Ammon's horn (tissue), 1 donor: ENCODE measurements at regions not wholly inside any gene's neighbourhood (a gene's known extent, or its start where the extent isn't known, plus 50 kb on each side); places are given as distances from the start of the nearest gene placed in this dataset.

Source experiments
- DNase-seq: peaks from one replicate; pipeline ENCODE4 v3.0.0-alpha.2; 2016; ENCODE audit warnings: low spot score

DNA sequence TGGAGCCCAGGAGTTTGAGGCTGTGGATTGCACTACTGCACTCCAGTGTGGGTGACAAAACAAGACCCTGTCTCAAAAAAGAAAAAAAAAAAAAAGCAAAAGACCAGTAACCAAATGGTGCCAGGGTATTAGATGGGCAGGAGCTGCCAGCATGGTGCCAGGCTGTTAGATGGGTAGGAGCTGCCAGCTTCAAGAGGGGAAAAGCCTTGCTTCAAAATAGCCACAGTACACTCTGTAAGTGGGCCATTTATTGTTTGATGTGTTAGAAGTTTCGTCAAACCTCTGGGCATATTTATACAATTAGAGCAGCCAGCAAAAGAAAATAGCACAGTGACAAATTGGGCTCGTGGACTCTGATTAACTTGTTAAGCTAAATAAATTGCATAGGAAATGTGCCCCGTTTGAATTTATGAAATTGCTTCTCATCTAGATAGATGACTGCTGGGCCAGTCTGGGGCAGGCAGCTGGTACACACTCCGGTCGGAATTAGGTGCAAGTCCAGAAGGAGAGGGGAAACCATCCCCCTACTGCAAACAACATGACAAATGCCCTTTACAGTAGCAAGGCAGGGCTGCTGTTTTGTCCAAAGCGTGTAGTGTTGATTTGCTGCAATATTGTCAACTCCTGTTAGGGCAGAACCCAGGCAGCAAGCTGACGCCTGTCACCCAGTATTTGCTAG lies 126.3 kb upstream of the IRX3 start:
- no peak for DNase-seq

DNA sequence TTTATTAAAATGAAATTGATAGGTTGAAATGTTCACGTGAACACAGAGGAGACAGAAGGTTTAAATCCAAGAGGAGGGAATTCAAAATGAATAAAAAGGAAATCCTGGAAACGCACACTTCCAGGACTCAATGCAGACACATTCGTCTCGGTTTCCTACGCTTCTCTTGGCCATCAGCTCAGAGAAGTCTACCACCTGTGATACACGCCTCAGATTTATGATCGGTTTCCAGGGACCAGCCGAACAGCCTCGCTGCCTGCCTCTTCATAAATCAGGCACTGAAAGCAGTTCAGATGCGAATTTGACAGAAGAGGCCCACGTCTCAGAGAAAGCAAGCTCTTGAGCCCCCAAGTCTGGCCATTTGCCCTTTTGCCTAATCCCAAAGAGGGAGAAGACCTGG lies 125.5 kb upstream of the IRX3 start:
- DNase-seq, result no peak

DNA sequence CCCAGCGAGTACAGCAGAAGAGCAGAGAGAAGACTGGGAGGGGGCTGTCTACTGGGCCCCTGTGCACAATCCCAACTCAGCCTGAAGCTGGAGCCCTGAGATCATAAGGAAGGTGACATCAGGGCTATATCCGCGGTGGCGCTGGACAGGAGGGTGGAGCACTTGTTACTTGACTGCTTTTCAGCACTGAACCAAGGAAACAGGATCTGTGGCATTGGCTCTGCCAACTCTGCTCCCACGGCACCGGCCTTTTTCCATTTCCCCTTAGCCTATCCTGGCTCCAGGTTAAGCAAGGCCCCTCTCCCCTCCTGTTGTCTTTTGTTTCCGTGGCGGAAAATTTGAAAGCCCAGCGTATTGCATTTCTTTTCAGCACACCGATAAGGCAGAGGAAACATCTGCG lies 125.0 kb upstream of the IRX3 start:
- no peak for DNase-seq

DNA sequence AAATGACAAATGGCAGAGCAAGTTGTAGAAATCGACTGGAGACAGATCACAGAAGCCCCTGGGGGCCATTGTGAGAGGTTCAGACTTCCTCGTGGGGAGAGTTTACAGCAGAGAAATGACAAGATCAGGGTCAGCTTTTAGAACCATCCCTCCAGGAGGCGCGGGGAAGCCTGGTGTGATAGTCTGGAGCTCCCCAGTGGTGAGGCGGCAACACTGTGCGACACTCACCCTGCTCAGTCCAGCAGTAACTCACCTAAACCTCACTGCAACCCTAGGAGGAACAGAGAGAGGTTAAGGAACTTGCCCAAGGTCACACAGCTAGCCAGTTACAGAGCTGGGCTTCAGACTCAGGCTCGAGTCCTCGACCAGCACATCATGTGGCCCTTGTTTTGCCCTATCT lies 123.4 kb upstream of the IRX3 start:
- DNase-seq, result no peak

DNA sequence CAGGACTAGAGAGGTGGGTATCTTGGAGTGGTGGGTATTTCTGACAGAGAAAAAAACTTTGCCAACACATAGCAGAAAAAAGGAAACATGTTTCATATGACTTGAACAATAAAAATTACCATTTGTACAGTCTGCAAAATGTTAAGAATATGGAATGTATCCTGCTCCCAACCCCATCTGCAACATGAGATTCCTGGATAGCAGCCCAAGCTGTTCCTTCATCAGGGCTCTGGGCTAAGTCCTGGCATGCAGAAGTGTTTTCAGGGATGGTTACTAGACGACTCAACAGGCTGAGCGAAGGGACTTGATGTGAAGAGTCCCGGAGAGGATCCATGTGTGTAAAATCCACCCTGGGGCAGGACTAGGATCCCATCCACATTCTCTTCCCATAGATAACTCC lies 121.0 kb upstream of the IRX3 start:
- no peak for DNase-seq

DNA sequence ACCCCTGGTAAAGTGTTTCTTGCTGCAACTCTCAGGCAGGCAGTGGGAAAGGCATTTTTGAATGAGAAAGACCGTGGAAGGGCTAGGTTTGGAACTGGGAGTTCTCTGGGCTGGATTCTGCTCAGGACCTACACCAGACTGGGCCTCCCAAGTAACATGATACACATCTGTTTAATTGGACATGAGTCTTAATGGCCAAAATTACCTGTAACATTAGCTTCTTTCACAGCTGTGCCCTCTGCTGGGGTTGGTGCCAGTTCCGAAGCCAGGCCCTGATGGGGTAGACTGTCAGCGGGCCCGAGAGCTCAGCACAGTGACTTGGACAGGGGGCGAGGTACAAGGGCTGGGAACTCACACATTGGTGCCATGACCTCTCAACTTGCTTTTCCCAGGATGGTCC lies 118.9 kb upstream of the IRX3 start:
- DNase-seq, result no peak

DNA sequence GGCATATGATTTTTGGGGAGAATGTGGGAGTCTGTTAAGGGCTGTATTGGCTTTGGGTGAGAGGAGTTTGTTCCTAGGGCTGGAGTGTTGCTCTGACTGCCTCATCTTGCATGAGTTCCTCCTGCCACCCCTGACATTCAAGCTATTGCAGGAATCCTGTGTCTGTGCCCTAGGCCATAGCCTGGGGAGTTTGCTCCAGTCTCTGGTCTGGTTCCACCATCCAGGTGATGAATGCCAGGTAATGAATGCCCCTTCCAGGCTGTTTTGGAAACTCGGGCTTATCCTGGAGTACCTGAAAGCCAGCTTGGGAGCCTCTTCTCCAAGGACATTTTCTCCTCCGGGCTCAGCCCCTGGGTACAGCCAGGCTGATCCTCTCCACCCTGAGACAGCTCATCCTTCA lies 117.0 kb upstream of the IRX3 start:
- DNase-seq, result no peak

DNA sequence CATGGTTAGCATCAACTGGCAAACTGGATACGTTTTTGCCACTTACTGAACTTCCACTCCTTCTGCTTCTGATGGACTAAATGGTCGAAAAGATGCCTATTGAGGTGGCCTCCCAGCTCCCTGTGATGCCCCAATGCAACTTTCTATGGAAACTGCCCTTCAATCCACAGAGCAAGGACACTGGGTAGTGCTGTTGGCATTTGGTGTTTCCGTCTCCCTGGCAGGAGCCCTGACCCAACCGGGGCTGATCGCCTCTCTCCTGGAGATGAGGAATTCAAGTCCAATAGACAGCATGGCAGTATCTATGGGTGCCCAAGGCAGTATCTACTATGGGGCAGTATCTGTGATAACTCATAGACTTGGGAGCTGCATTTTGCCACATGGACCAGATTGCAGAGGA lies 116.3 kb upstream of the IRX3 start:
- DNase-seq, result no peak

DNA sequence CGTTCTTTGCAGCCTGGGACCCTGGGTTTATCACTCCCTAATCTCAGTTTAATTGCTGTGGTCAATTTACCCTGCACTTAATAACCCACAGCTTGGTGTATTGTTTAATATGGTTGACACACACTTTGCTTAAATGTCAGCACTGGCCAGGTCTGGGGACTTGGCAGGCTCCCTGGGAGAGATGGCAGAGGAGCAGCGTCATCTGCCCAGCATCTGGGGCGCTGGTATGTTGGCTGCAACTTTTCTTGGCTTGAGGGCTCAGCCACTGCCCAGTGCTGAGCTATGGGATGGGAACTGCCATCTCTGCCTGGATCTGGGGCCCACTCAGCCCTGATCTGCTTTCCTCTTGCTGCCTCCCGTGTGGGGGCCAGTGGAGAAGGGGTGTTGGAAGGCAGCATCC lies 115.7 kb upstream of the IRX3 start:
- no peak for DNase-seq

DNA sequence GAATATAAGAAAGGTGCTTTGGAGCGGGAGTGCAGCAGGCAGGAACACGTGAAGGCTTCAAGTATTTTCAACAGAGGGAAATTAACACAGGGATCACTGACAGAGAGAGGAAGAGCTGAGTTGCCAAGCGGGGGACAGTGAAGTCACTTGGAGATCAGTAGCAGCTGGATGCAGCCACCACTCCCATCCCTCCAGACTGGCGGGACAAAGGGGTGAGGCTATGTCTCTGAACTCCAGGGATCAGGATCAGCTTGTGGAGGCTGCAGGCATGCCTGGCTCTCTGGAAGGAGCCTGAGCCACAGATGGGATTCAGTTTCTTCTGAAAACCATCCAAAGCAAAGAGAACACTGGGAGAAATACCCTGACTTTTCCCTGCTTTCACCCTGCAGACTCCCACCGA lies 113.7 kb upstream of the IRX3 start:
- no peak for DNase-seq

DNA sequence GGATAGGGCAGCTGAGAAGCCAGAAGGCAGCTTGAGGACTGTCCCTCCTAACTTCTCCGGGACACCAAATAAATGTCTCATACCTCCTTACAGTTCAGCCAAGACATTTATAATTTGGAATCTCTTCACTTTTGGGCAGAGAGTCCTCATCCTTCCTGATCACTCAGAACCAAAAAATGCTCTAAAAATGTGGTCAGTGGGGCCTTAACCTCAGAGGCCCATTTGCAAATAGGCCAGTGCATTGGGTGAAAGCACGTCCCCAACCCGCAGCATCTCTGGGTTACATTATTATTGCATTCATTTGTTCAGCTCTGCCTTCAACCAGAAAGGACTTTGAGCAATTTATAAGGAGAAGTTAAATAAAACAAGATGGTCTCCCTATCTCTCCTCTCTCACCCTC lies 112.4 kb upstream of the IRX3 start:
- DNase-seq, result no peak

DNA sequence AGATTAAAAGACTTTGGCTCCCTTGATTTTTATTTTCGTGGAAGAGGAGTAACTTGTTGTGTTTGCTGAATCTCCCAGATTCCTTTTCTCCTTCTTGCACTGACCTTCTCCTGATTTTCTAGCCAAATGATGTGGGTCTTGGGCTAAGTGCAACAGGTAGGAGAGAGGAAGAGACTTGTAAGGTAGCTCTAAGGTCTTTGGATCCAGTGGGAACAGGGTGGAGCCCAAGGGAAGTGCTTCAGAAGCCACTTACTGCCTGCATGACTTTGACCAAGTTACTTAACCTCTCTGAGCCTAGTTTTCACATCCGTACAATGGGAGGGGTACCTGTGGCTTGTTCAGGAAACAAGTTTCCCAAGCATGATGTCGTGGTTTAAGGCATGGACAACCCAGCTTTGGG lies 111.3 kb upstream of the IRX3 start:
- no peak for DNase-seq

DNA sequence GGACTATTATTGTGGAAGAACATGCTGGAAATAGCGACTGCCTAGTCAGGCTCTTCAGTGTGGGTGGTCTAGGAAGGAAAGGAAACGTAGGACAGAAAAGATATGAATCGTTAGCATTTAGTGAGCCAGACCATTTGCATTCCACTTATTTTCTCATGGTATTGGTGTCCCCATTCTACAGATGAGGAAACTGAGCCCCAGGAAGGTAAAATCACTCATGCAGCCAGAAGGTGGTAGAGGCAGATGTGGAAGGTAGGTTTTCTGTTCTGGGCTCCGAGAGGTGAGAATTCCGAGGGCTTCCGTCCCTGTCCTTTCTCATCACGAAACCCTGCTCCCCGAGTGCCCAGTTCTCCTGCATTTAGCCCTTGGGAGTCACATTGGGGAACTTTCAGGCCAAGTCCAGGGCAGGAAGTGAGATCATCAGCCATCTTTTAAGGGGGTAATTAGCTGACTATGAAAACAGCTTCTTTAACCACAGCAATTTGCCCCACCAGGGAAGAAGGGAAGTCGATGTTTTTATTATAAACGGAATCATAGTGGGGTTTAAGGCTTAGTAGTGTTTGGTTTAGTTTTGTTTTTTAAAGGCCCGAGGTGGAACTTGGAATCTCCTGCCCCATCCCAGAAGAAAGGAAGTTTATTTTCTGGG lies 110.7 kb upstream of the IRX3 start:
- DNase-seq, result no peak

DNA sequence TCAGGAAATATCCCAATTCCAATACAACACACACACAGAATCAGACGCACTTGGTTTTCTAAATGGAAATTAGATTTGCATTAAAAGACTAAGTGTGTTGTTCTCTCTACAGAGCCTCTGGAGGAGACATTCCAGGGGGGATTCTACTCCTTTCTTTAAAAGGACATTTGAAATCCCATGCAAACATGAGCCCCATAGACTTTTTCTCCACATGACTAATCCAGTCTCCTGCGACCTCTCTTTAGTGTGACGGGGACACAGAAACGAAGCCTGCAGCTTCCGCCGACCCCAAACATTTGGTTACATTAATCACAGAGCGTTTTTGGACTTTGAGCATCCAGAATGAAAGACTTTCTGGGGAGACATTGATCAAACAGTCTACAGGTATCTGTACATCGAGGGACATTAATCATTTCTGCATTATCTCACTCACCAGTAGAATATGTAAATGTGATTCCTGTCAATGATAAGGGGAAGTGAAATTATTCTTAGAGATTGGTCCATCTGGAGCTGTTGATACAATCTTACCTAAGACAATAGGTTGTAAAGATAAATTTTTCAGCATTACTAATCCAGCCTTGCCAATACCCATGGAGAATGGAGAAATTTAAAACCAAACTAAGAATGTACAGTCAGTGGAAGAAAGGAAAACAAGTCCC lies 103.4 kb upstream of the IRX3 start:
- DNase-seq, result no peak

DNA sequence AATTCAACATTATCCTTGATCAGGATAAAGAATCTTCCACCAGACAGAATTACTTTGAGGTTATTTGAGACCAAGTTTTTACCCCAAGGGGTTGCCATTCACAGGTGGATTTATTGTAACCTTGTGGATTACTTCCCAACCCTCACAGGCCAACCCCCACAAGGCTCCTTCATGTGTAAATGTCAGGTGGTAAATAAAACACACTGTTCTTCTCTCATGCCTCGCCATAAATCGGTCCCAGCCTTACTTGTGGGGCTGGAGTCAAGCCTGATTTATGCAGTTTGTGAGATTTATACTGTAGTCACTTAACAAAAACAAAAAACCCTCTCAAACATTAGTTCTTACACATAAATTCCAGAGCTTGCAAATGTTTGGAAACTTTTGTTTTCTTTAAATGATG lies 98.6 kb upstream of the IRX3 start:
- DNase-seq, result no peak

DNA sequence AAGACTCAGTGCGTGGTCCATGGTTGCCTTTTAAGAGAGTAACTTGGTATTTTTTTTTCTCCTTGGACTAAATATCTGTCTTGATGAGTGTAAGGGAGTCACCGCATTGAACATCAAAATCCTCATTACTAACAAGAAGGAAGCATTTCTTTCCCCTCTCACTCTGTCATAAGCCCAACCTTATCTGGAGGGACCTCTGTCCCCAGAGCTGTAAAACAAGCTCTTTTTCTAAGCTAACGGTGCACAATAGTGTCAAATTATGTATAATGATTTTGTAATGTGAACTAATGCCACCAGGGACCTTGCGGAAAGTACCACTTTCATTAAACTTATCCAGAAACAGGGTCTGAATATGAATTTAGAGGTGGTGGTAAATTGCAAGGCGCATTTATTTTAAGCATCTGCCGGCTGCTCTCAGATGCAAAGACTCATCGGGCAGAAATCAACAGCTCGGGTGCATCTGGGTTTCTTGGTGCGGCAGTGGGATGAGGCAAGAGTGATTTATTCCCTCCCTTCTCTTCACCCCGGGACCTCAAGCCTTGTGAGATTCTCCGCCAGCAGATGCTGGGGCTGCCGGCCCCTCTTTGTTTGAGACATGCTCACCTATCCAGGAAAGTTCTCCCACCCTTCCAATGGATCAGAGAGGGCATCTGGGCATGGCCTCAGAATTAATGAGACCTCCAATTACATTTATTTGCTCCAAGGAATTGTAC lies 95.2 kb upstream of the IRX3 start:
- DNase-seq, result no peak

DNA sequence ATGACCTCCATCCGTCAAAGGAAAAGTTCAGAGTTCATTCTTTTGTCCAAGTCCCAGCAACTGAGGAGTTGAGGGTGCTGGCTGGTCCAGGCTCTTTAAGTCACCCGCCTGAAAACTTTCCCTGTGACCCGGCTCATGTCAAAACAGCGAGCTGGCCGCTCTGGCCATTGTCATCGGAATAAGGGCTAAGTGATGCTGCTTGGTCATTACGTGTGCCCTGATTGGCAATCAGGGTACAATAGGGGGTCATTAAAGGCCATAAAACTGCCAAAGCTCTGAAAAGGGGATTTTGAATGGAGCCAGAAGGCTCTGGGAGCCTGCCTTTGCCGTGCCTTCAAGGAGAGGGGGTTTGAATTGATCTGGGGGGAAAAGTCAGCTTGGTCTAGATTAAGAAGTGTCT lies 88.5 kb upstream of the IRX3 start:
- DNase-seq, result no peak

DNA sequence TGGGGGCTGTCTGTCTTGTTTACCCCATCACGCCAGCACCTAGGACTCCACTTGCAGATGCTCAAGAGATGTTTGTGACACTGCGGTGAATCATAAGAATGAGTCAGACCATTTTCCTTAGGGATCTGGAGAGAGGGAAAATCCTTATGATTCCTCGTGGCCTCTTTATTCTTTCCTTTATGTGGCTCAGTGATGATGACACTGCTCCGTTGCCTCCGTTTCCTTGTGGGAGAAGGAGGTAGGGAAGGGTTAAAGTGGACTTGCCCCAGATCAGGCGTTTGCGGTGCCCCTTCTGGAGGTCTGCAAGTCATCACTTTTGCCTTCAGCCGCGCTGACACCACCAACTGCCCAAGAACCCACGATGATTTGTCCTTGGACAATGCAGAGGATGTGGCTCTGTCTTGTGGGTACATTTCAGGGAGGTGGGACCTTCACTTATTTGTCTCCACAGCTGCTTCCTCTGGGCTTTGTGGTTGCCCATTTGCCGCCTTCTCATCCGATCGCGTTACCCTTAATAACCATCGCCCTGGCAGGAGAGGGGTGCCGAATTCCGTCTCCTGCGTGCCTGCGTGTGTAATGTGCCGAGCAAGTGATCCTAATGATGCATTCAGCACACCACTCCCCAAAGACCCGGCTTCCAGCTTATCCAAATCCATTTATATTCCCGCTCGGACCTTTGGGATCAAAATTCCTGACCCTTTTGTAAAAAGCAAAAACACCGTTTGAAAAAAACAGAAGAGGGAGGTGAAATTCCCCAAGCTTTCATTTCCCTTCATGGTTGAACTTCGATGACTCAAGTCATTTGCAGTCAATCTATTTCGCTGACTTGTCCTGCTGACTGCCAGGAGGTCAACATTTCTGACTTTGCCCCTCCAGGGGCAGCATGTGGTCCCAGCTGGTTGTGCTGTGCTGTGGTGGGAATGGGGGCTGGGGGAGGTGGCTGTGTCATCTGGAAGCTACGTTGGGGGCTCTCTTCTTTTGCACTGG lies 87.2 kb upstream of the IRX3 start:
- DNase-seq, result no peak

DNA sequence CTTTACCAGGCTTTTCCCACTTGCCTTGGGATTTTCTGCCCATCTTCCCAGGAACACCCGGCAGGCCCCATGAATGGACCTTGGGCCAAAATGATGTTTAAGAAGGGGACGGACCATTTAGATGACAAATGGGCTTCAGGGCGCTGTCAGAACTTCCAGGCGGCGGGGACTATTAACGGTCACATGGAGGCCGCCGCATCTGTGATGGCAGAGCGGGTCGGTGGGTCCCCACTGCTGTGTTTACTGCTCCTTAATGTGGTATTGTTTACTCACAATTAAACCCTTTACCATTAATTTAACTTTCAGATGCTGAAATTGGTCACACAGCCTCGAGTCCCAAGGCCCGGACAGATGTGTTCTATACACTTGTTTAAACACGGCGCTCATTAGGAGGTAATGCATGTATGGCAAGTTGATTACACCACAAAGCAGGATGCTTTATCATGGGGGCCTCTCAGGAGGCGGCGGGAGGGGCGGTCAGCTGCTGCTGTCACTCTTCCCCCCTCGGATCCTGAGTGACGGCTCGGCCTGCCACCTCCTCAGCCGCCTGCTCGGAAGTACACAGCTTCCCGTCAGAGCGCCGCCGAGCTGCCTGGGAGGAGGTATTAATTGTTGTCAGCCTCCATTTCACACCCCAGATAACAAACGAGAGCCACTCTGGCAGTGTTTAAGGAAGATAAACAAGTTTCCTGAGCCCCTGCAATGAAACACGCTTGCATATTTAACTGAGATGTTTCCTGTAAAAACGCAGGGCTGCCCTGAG lies 83.9 kb upstream of the IRX3 start:
- DNase-seq, result no peak

DNA sequence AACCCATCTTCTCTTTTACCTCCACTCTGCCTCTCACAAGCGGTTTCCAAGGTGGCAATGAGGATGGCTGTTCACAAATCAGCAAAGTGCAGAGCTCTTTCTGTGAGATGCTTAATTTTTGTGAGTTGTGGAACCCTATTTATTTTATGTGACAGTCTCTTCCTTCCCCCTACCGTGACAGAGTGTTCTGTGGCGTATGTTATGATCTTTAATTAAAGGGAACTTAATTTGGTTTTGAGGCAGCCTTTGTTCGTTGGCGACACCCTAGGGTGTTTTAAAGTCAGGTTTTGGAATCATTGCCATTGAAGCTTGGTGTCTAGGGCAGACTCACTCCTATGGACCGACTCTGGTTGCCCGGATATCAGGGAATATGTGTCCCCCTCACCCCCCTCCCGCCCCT lies 83.3 kb upstream of the IRX3 start:
- DNase-seq, result no peak

DNA sequence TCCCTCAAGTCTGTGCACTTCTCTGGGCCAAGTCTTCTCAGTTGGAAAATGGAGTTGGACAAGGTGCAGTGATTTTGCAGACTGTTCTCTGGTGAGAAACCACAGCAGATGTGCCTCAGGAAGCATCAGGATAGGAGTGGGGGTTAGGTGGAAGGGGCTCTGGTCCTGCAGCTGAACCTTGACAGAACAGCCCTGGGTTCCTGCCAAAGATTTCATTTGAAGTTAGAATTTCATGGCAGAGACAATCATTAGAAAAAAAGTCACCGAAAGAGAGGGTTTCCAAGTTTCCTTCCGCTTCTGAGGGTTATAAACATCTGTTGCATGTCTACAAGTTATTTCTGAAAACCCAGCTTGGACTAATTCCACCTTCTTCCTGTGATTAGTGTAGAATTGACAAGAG lies 80.4 kb upstream of the IRX3 start:
- DNase-seq, result no peak
